Fibroblast of skin of left quadriceps (primary cell): ENCODE measurements at regions not wholly inside any gene's neighbourhood (a gene's known extent, or its start where the extent isn't known, plus 50 kb on each side); places are given as distances from the start of the nearest gene placed in this dataset.

Source experiments
- DNase-seq, 2 experiments: peaks; one replicate each; pipeline ENCODE4 v3.0.0-alpha.2; 2013; ENCODE audit warnings: low read depth in 2 of 2

DNA sequence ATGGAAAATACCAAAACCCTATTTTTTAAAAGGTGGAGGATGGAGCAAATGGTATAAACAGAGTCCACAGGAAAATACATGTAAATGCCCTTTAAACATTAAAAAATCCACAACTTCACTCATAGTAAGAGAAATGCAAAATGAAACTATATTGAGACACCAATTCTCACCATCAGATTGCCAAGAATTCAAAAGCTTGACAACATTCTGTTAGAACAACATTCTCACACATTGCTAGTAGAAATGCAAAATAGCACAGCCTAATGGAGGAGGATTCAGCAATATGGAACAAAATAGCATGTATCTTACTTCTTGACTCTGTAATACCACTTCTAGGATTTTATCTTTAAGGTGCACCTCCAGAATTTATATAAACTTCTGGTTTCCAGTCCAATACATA lies 351.8 kb downstream of the NXPE2 start:
- DNase-seq = no peak

DNA sequence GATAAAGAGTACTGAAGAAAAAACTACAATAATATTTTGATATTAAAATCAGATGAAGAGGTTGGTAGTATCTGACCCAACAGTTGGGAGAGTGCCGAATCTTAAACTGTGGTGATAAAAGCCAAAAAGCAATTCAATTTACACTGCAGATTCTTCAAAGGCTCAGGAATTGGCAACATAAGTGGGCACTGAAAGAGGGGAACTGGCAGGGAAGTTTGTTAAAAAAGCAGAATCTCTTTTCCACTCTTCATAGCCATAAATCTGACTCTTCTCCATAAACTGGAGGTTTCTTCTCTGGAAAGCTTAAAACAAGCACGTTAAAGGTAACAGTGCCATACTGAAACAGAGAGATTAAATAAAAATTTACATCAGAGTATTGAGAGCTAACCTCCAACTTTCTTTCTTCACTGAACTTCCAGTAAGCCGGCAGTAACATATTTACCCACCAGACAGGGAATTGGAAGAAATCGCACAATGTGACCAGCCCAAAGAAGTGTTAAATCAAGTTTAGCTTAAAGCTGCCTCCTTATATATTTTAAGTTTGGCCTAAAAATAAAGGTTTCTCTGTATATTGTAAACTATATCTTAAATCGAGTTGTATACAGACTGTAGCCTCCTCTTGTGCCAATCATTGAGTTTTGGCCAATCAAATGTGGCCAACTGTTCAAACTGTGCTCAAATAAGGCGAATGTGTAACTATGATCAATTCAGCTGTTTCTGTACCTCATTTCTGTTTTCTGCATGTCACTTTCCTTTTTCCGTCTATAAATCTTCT lies 358.3 kb downstream of the NXPE2 start:
- DNase-seq = no peak

DNA sequence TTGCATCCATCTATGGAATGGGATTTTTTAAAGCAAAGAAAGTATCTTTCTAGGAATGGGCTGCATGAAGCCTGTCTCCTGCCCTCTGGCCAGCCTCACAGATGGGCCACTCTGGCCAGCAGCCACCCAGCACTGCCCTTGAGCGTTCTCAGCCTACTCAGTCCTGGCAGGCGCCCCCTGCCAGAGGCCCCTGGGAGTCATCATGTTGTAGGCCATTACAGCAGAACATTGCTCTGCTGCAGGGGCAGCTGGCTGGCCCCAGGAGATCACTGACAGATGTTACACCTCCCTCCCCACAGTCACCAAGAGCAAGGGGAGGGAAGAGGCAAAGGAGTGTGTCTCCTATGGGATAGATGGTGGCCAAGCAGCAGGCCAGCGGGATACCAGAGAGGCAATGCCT lies 363.7 kb downstream of the NXPE2 start:
- DNase-seq = no peak

DNA sequence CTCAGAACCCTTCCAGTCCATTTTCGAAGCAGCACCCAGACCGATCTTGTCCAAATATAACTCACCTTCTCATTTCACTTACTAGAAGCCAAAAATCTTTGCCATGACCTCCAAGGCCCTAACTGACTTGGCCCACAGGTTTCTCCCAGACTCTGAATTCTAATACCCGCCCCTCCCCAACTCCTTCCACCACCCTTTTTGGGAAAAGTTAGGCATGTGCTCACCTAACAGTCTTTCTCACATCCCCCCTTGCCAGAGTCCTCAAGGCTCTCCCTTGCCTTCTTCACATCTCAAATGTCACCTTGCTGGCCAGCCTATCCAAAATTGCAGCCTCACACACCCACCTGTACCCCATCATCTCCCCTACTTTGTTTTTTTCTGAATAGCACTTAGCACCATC lies 369.3 kb downstream of the NXPE2 start:
- no peak for DNase-seq

DNA sequence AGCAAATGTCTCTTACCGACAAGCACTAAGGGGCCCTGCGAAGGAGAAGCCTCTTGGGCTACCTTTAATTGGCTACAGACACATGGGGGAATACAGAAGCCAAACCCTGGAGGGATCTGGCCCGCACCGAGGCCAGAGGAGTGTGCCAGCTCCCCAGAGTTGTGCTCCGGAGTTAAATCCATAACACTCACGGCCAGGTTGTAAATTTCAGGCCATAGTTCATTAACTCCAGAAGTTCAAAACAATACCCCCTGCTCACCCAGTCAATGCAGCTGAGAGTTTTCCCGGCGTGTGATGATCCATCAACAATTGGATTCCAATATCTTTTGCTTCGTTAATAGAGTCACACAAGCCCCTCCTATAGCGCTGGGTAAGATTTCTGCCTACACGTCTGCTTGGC lies 371.5 kb downstream of the NXPE2 start:
- no peak for DNase-seq

DNA sequence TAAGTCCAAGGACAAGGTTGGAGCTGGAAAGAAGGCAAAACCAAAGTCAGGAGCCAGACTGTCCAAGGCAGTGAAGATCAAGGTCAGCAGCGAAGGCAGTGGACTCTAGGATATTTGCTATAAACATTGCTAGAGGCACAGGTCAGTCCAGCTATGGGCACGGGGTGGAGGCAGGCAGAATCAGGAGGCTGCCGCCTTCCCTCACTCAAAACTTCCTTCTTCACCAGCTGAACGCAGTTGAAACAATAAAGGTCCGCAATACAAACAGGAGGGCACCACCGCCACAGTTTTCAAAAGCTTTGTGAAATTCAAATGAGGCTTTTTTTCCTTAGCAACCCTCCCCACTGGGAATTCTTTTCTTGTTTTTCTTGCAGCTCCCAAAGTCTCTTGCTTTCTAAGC lies 372.4 kb downstream of the NXPE2 start:
- no peak for DNase-seq

DNA sequence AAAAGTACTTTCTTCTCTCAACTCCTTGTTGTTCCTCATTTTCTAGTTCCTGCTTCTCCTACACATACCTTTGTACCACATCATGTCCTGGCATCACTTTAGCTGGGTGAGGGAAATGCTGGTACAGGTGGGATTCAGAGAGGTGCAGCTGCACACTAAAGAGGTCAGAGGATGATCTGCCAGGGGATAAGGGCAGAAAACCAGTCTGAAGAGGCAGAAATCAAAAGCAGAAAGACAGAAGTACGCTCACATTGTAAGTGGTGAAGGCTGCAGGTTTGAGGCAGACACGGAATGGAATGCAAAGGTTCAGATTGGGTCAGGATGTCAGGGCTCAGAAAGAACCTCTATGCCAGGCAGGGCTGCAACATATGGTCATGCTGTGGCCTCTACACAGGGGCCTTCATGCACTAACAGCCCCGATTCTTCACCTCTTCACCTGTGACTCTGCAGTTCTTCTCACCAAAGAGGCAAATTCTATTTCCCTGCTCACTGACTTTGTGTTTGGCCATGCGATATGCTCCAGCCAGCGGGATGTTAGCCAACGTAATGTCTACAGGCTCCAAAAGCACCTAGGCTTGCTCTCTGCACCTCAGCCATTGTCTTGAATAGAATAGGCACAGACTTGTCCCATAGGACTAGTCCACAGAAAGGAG lies 373.7 kb downstream of the NXPE2 start:
- DNase-seq = no peak

DNA sequence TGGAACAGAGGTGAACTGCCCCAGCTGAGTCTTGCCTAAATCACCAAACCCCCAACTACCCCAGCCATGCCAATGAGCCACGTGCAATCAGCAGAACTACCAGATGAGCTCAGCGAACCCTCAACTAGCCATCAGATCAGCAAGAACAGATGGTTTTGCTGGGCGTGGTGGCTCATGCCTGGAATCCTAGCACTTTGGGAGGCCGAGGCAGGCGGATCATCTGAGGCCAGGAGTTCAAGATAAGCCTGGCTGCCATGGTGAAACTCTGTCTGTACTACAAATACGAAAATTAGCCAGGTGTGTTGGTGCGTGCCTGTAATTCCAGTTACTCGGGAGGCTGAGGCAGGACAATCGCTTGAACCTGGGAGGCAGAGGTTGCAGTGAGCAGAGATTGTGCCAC lies 374.3 kb downstream of the NXPE2 start:
- no peak for DNase-seq

DNA sequence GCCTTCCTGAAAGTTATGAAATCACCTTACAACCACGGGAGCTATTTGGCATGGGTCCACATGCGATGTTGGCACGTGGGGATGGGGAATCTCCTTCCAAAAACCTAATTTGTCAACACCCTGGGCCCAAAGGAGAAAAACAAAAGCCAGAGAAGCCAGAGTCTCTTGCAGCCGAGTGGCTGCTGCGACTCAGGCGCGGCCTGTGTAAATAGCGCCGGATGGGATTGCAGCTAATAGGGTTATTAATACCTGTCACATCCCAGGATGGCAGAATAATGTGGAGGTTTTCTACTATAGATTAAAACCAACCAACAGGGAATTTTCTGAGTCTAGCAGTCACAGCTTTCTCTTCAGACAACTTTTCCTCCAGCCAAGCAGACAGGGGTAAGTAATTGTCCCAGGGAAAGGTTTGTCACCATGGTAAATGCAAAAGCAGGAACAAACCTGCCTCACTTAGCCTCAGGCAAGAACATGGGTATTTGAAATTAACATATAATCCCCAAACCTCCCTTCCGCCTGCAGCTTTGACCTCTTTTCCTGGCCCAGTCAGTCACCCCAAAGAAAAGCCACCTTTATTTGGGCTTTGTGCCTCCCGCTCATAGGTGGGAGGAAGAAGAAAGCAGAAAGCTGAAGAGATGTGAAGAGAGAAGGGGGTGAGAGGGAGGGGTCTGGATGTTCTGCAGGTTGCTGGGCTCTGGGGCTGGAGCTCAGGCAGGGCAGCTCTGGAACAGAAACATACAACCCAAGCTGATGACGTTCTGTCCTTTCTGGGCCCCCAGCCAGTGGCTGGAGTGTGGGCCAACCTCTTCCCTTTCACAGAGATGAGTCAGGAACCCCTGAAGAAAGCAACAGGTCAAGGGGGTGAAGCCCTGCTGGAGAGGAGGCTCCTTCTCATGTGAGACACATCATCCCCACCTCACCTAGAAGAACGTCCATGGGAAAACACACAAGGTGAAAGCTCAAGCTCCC lies 376.5 kb downstream of the NXPE2 start:
- DNase-seq = no peak

DNA sequence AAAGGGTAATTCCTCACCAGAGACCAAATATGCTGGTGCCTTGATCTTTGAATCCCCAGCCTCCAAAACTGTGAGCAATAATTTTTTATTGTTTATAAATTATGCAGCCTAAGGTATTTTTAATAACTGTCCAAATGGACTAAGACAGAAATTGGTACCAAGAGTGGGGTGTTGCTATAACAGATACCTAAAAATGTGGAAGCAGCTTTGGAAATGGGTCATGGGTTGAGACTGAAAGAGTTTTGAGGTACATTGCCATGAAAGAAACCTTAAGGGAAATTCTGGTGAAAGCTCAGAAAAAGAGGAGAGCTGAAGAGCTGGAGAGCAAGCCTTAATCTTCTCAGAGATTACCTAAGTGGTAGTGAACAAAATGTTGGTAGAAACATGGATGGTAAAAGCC lies 378.2 kb downstream of the NXPE2 start:
- no peak for DNase-seq

DNA sequence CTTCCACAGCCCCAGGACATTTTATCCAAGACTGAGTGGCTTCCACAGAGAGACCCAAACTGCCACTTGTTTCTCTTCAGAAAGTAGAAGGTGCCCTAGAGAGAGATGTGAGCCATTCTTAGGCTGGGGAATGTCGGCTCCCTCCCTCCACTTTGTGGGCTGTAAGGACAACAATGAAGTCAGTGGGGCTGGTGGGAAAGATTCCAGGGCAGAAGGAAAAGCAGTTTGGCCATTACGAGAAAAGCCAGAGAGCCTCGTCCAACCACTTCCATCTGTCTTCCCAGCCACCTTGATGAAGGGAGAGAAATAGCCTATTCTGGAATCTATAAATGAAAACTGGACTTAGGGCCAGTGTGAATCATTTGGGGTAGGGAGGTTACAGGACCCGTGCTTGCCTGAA lies 382.5 kb downstream of the NXPE2 start:
- no peak for DNase-seq

DNA sequence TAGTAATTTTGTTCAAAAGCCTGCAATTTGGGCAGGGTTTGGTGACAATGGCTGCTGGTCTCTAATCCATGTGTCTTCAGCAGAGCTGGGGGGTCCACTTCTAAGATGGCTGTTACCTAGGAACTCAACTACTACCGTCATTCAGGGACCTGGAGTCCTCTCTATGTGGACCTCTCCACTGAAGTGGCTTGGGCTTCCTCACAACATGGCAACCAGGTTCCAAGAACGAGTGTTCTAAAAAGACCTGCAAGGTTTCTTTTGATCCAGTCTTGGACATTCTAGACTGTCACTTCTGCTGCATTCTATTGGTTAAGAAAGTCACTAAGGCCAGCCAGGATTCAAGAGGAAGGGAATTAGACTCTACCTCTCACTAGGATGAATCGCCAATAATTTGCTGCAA lies 387.0 kb downstream of the NXPE2 start:
- no peak for DNase-seq

DNA sequence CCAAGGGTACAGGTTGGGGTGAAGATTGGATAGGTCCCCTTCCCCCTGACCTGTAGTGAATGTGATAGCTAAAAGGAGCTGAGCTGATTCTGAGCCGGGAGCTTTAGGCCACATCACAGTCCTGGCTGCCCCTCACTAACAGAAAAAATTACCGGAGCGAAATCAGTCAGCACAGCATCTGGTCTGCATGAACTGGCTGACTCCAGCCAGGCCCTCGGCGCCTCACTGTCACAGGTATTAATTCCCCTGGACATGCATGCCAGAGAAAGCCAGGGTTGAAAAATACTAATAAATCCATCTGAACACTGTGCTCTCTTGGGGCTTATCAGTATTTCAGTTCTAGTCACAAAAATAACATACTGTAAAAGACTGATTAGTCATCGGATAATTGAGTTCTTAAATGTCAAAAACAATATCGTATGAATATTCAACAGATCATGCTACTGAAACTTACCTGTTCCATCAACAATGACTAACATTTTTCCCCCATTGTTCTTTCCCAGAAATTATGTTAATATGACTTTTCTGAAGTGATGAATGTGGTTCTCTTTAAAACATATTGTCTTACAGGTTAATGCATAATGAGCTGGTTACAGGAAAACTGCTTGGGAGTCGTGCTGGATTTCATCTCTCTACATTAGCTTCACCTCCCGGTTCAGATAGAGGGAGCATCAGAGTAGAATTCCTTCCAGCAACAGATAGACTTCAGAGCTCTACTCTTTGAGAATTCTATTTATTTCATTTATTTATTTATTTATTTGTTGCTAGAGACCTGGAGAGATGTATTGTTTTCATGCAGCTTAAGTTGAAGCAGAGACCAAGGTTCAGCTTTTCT lies 387.7 kb downstream of the NXPE2 start:
- no peak for DNase-seq

DNA sequence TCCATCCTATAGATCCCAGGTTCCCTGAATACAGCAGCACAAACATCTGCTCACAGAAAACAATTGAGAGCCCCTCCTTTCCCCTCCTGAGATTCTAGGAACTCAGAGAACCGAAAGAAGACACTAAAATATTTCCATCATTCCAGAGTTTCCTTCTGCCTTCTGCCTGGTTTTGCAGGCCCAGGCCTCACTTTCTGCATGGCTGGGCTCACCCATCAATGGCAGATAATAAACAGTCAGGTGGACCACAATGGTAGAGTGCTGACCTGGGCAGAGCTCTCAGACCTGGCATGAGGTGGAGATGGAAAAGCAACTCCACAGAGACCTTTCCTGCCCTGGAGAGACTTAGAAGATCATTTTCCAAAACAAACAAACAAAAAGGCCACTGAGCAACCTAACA lies 389.1 kb downstream of the NXPE2 start:
- no peak for DNase-seq

DNA sequence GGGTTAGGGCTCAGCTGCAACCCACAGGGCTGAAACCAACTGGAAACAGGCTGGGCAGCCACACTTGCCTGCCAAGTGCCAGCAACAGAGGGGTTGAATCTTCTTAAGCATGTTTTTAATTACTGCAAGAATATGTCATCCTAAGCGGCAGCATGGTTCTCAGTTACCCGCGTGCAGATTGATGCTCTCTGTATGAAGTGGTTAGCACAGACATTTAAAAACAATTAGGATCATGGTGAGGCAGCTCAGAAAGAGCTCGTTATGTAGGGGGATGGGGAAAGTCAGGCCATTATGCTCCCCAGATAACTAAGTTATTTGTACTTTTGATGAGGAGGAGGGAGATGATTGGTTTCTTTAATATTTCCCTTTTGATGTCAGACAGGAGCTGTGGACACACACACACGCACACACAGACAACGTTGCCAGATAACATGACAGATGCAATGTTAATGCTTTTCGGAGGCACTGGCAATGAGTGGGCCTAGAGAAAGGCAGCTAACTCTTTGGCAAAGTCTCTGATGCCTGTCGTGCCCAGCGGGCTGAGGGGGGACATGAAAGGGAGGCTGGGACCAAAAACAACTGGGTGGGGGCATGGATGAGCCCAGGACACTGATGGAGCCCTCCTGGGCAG lies 389.7 kb downstream of the NXPE2 start:
- DNase-seq = no peak

DNA sequence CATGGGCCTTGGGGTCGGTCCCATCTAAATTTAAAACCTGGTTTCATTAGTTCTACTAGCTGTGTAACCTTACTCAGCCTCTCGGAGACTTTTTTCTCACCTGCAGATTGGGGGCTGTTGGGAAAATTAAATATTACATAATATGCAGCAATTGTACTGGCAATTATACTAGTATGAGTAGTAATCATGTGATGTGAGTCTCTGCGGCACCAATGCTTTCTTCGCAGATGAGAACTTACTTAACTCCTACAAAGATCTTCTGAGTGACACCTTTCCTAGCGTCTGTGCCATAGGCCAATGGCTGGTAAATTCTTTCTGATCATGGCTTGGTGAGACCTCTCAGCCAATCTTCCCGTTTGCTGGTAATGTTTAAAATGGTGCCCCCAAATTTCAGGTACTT lies 391.3 kb downstream of the NXPE2 start:
- DNase-seq = no peak

DNA sequence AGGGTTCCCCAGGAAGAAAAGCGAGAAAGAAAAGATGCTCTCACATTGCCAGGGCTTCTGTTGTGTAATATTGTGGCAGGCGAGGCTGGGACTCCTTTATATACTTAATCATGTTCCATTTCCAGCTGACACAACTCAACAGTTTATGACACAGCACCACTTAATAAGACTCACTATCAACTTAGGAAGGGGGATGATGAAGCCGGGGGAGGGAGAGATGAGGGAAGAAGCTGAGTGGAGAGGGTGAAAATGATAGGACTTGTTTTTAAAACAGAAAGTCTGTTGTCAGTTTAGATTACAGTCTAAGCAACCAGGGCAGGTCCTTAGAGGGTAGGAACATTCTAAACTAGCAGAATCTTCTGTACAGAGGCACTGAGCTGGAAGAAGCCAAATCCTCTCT lies 397.0 kb downstream of the NXPE2 start:
- no peak for DNase-seq

DNA sequence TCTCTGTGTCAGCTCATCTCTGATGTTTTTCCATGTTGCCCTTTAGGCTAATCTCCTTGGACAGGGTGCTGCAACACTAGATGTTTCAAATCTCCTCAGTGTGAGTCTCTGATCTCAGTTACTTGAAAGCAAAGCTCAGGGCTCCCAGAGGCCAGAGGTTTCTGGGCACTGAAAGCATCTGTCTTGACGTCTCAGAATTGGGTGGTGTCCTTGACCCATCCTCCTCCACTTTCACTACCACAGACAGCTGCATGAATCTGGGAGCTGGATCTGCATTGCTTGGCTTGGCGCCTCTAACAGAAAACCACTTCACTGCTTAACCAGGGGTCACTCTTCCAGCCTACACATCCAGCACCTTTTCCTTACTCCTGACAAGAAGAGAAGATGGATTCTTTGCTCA lies 399.4 kb downstream of the NXPE2 start:
- no peak for DNase-seq

DNA sequence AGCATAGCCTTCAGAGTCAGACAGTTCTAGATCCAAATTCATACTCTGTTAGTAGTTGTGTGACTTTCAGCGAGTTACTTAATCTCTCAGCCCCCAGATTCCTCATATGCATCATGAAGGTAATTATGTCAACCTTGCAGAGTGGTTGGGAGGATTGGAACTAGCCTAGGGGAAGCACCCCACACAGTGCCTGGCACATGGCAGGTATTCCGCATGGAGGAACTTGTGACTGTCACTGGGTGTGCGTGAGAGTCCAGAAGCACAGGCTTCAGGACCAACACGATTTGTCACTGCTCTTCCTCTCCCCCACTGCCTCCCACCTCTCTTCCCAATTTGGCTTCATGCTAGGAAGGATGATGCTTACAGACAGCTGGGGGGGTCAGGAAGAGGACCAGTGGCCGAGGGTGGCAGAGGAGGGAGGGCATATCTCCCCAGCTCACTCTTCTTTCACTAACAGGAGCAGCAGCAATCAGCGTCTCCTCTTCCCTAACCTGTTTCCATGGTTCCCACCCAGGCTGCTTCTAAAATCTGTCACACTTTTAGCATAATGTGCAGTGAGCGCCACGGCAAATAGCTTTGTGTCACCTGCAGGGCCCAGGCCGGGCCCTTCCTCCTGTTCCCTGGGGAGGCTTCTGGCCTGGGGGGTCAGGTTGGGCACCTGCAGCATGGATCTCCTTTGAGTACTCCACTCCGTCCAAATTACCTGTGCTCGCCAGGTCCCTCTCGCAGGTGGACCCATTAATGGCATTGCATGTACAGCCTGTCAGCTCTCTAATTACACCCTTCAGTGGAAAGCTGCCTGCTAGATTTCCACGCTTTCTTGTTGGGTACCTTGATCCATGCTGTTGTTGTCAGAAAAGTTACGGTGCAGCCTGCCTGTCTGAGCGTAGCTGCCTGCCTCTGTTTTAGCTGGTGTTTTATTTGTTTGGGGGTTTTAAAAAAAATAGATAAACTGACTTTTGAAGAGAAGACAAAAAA lies 400.4 kb downstream of the NXPE2 start:
- DNase-seq = no peak
